ENCODE measurements at regions not wholly inside any gene's neighbourhood (a gene's known extent, or its start where the extent isn't known, plus 50 kb on each side); places are given as distances from the start of the nearest gene placed in this dataset.

DNA sequence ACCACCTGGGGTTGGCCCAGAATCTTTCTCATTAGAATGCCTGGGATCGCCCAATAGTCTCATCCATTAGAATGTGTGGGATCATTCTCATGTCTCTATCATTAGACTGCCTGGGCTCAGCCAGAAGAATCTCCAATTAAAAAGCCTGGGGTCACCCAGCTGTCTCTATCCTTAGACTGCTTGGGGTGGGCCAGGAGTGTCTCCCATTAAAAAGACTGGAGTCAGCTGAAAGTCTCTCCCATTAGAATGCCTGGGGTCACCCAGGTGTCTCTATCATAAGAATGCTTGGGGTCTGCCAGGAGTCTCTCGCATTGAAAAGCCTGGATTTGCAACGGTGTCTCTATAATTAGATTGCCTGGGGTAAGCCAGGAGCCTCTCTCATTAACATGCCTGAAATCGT is 2225.7 kb downstream of the TP53TG3F start:
- no peak for TF ChIP-seq CTCF (IDR thresholded peaks at IDR 0.05; ENCODE audit: low read depth, low read length)
- no peak for TF ChIP-seq POLR2A (IDR thresholded peaks at IDR 0.05; ENCODE audit: extremely low read depth, insufficient read length)

Data from NB4 (cell line).